ENCODE measurements at regions not wholly inside any gene's neighbourhood (a gene's known extent, or its start where the extent isn't known, plus 50 kb on each side); places are given as distances from the start of the nearest gene placed in this dataset.

DNA sequence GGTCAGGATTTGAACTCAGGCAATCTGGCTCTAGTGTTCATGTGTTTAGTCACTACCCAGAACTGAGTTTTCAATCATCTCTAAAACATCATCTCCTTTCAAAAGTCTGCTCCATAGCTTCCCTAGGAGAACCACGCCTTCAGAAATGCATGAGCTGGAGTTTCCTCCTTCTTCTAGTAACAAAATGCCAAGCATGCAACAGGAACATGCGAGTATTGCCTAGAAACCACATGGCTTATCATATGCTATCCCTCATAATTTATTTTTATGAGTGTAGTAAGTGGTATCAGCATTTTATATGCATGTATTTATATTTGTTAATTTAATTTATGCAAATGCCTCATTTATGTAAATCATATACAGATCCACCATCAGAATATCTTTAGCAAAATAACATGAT lies 170.9 kb downstream of the RAB11FIP2 start:
- POLR2A ChIA-PET, result no interaction called here

DNA sequence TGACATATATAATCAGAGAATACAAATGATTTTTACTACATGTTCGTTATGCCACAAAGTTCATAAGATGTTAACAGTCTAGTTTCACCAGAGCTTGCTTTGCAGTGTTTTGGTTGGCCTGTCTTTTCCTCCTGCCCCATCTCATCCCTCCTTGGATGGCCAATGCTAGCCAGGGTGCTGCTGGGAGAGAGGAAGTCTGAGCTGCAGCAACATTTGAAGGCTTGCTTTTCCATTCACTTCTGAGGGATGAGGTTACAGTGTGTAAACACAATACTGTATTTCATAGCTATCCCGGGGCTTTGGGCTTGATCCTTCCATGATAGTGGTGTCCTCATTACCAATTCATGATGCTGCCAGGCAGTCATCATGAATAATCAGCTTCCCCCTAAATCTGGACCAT lies 170.5 kb downstream of the RAB11FIP2 start:
- TF ChIP-seq, protein P1, sequence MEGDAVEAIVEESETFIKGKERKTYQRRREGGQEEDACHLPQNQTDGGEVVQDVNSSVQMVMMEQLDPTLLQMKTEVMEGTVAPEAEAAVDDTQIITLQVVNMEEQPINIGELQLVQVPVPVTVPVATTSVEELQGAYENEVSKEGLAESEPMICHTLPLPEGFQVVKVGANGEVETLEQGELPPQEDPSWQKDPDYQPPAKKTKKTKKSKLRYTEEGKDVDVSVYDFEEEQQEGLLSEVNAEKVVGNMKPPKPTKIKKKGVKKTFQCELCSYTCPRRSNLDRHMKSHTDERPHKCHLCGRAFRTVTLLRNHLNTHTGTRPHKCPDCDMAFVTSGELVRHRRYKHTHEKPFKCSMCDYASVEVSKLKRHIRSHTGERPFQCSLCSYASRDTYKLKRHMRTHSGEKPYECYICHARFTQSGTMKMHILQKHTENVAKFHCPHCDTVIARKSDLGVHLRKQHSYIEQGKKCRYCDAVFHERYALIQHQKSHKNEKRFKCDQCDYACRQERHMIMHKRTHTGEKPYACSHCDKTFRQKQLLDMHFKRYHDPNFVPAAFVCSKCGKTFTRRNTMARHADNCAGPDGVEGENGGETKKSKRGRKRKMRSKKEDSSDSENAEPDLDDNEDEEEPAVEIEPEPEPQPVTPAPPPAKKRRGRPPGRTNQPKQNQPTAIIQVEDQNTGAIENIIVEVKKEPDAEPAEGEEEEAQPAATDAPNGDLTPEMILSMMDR (IDR thresholded peaks at IDR 0.05; ENCODE audit: control extremely low read depth, extremely low read depth, low read depth, missing control alignments), result no peak
- CTCF ChIA-PET, result interaction anchor here (1.0 to 2.5 kb wide), 5 partner anchors 9 to 20 kb away, joined by 3 to 7 read pairs (median 3); no protein-coding TSS in a partner anchor
- no peak for DNase-seq (ENCODE audit: extremely low spot score)
- POLR2A ChIA-PET, result no interaction called here

More for the DNA sequence above, 170.9 kb downstream of the RAB11FIP2 start:
- TF ChIP-seq, protein P1 (IDR thresholded peaks at IDR 0.05; ENCODE audit: control extremely low read depth, extremely low read depth, low read depth, missing control alignments), result no peak
- DNase-seq (ENCODE audit: extremely low spot score), result no peak
- CTCF ChIA-PET, result interaction anchor here (2.5 kb wide), 1 partner anchor 9 kb away, joined by 7 read pairs; no protein-coding TSS in a partner anchor

DNA sequence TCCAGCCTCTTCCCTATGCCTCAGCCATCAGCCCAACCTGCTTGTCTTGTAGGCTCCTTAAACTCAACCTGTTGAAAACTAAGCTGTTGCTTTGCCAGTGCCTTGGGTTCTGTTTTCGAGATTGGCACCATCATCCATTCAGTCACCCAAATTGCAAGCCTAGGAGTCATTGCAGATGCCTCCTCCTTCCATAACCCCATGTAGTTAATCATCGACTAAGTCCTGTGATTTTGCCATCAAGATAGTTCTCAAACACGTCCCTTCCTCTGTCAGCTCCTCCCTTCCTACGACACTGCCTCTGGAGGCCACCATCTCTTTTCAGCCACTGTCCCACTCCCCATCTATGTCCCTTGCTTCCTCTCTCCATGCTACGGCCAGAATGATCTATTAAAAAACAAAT lies 168.1 kb downstream of the RAB11FIP2 start:
- TF ChIP-seq, protein P1 (IDR thresholded peaks at IDR 0.05; ENCODE audit: control extremely low read depth, extremely low read depth, low read depth, missing control alignments), result no peak
- CTCF ChIA-PET, result interaction anchor here (0.9 kb wide), 1 partner anchor 225 kb away, joined by 3 read pairs; no protein-coding TSS in a partner anchor
- POLR2A ChIA-PET, result no interaction called here
- no peak for DNase-seq (ENCODE audit: extremely low spot score)

DNA sequence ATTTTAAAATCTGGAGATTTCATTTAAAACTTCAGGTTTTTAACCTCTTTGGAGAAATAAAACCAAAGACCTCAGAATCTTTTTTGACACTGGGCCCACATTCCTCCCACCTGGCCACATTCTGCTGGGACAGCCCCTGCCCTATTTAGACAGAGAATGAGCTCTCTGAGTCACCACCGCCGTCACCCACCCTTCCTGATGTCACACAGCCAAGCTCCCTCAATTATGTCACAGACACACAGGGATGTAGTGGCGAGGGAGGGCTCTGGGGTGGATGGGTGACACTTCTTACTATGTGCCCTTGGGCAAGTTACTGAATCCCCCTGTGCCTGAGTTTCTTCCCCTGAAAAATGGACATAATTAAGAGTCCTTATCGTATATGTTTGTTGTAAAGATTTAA lies 162.6 kb downstream of the RAB11FIP2 start:
- DNase-seq (ENCODE audit: extremely low spot score), result no peak
- POLR2A ChIA-PET, result no interaction called here

GRCh38 chr10:117884592-117884991 lies 162.1 kb downstream of the RAB11FIP2 start:
- DNase-seq (ENCODE audit: extremely low spot score), result no peak

More for the DNA sequence above, 162.6 kb downstream of the RAB11FIP2 start:
- TF ChIP-seq, protein P1 (IDR thresholded peaks at IDR 0.05; ENCODE audit: control extremely low read depth, extremely low read depth, low read depth, missing control alignments), result no peak
- CTCF ChIA-PET, result interaction anchor here (1.5 kb wide), 1 partner anchor 12 kb away, joined by 3 read pairs; no protein-coding TSS in a partner anchor

GRCh38 chr10:117885206-117885829 lies 161.4 kb downstream of the RAB11FIP2 start:
- ChIA-PET POLR2A (no interaction called here), CTCF (interaction anchor here (1.5 kb wide), 1 partner anchor 11 kb away, joined by 3 read pairs; no protein-coding TSS in a partner anchor)
- TF ChIP-seq, protein P1 (IDR thresholded peaks at IDR 0.05; ENCODE audit: control extremely low read depth, extremely low read depth, low read depth, missing control alignments), result no peak
- no peak for DNase-seq (ENCODE audit: extremely low spot score)

More at GRCh38 chr10:117884592-117884991, 162.1 kb downstream of the RAB11FIP2 start:
- TF ChIP-seq, protein P1 (IDR thresholded peaks at IDR 0.05; ENCODE audit: control extremely low read depth, extremely low read depth, low read depth, missing control alignments), result no peak
- ChIA-PET POLR2A (no interaction called here), CTCF (interaction anchor here (1.5 kb wide), 1 partner anchor 11 kb away, joined by 3 read pairs; no protein-coding TSS in a partner anchor)
